PC-3 (cell line): ENCODE measurements at regions not wholly inside any gene's neighbourhood (a gene's known extent, or its start where the extent isn't known, plus 50 kb on each side); places are given as distances from the start of the nearest gene placed in this dataset.

ENCODE experiments used
- CTCF ChIP-seq: fragments of 300-600 bp; sonication (generic); conservative IDR thresholded peaks from 2 replicates; pipeline ENCODE4 v1.5.1; 2017; ENCODE audit warnings: antibody characterized with exemption, low read depth, mild to moderate bottlenecking, low read length
- EZH2 ChIP-seq: fragments of 300-600 bp; sonication (generic); IDR thresholded peaks from one replicate; pipeline ENCODE4 v1.6.1; 2017; ENCODE audit warnings: antibody characterized with exemption, mild to moderate bottlenecking, low read length; ENCODE audit not compliant: unreplicated experiment
- EZH2phosphoT487 ChIP-seq: fragments of 300-600 bp; sonication (generic); IDR thresholded peaks from 2 replicates; pipeline ENCODE4 v1.6.1; 2018; ENCODE audit warnings: mild to moderate bottlenecking, antibody characterized with exemption, low read length, borderline replicate concordance

- TF ChIP-seq CTCF (no peak), EZH2 (no peak), EZH2phosphoT487 (no peak)
These were observed 399.9 kb downstream of the NDFIP2 start for GRCh38 chr13:79880818-79881217.
